ENCODE measurements at regions not wholly inside any gene's neighbourhood (a gene's known extent, or its start where the extent isn't known, plus 50 kb on each side); places are given as distances from the start of the nearest gene placed in this dataset.

- TF ChIP-seq JUND (IDR thresholded peaks at IDR 0.05): no peak
- TF ChIP-seq, protein P1, sequence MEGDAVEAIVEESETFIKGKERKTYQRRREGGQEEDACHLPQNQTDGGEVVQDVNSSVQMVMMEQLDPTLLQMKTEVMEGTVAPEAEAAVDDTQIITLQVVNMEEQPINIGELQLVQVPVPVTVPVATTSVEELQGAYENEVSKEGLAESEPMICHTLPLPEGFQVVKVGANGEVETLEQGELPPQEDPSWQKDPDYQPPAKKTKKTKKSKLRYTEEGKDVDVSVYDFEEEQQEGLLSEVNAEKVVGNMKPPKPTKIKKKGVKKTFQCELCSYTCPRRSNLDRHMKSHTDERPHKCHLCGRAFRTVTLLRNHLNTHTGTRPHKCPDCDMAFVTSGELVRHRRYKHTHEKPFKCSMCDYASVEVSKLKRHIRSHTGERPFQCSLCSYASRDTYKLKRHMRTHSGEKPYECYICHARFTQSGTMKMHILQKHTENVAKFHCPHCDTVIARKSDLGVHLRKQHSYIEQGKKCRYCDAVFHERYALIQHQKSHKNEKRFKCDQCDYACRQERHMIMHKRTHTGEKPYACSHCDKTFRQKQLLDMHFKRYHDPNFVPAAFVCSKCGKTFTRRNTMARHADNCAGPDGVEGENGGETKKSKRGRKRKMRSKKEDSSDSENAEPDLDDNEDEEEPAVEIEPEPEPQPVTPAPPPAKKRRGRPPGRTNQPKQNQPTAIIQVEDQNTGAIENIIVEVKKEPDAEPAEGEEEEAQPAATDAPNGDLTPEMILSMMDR (IDR thresholded peaks at IDR 0.05; ENCODE audit: low read depth, low read length, missing input control): no peak
- TF ChIP-seq SP1 (IDR thresholded peaks at IDR 0.05): no peak
These were observed 271.7 kb upstream of the DOK6 start for GRCh38 chr18:69128978-69129377.
